ENCODE measurements at regions not wholly inside any gene's neighbourhood (a gene's known extent, or its start where the extent isn't known, plus 50 kb on each side); places are given as distances from the start of the nearest gene placed in this dataset.

- DNase-seq (ENCODE audit: extremely low spot score, unreplicated experiment), result no peak
Measured at GRCh38 chr9:74006935-74007334, 490.2 kb upstream of the RORB start.

GRCh38 chr9:74007833-74008232 is 489.3 kb upstream of the RORB start:
- Mint-ChIP-seq H3K27ac (ENCODE audit: unreplicated experiment) (no peak overlapping the region), H3K4me3 (ENCODE audit: unreplicated experiment) (no peak overlapping the region), H3K36me3 (ENCODE audit: unreplicated experiment) (no peaks in the 10 kb centered on the region)

More at GRCh38 chr9:74006935-74007334, 490.2 kb upstream of the RORB start:
- no peak overlapping the region for H3K4me3 Mint-ChIP-seq (ENCODE audit: unreplicated experiment)
- H3K27ac Mint-ChIP-seq (ENCODE audit: unreplicated experiment), result no peak overlapping the region
- no peaks in the 10 kb centered on the region for H3K36me3 Mint-ChIP-seq (ENCODE audit: unreplicated experiment)
- no peaks in the 10 kb centered on the region for H3K27me3 Mint-ChIP-seq (ENCODE audit: unreplicated experiment)
- no peak for TF ChIP-seq CTCF (IDR thresholded peaks at IDR 0.05)
- H3K4me1 Mint-ChIP-seq (ENCODE audit: unreplicated experiment), result no peaks in the 10 kb centered on the region
- no peaks in the 10 kb centered on the region for H3K9me3 Mint-ChIP-seq (ENCODE audit: unreplicated experiment)

GRCh38 chr9:74016004-74016403 is 481.1 kb upstream of the RORB start:
- Mint-ChIP-seq H3K27ac (ENCODE audit: unreplicated experiment) (no peak overlapping the region), H3K36me3 (ENCODE audit: unreplicated experiment) (no peaks in the 10 kb centered on the region), H3K9me3 (ENCODE audit: unreplicated experiment) (peaks cover 9% of the 10 kb centered on the region), H3K4me1 (ENCODE audit: unreplicated experiment) (no peaks in the 10 kb centered on the region), H3K27me3 (ENCODE audit: unreplicated experiment) (no peaks in the 10 kb centered on the region), H3K4me3 (ENCODE audit: unreplicated experiment) (no peak overlapping the region)
- DNase-seq (ENCODE audit: extremely low spot score, unreplicated experiment), result no peak
- no peak for TF ChIP-seq CTCF (IDR thresholded peaks at IDR 0.05)

More at GRCh38 chr9:74007833-74008232, 489.3 kb upstream of the RORB start:
- Mint-ChIP-seq H3K4me1 (ENCODE audit: unreplicated experiment) (no peaks in the 10 kb centered on the region), H3K9me3 (ENCODE audit: unreplicated experiment) (no peaks in the 10 kb centered on the region), H3K27me3 (ENCODE audit: unreplicated experiment) (no peaks in the 10 kb centered on the region)
- TF ChIP-seq CTCF (IDR thresholded peaks at IDR 0.05), result no peak
- DNase-seq (ENCODE audit: extremely low spot score, unreplicated experiment), result no peak

- no peaks in the 10 kb centered on the region for H3K4me1 Mint-ChIP-seq (ENCODE audit: unreplicated experiment)
- TF ChIP-seq CTCF (IDR thresholded peaks at IDR 0.05), result no peak
- H3K9me3 Mint-ChIP-seq (ENCODE audit: unreplicated experiment), result peaks cover 2% of the 10 kb centered on the region
- no peaks in the 10 kb centered on the region for H3K27me3 Mint-ChIP-seq (ENCODE audit: unreplicated experiment)
- no peak overlapping the region for H3K4me3 Mint-ChIP-seq (ENCODE audit: unreplicated experiment)
- no peak overlapping the region for H3K27ac Mint-ChIP-seq (ENCODE audit: unreplicated experiment)
- H3K36me3 Mint-ChIP-seq (ENCODE audit: unreplicated experiment), result no peaks in the 10 kb centered on the region
- no peak for DNase-seq (ENCODE audit: extremely low spot score, unreplicated experiment)
Measured at GRCh38 chr9:74025402-74025925, 471.7 kb upstream of the RORB start.

GRCh38 chr9:74032421-74032820 is 464.7 kb upstream of the RORB start:
- no peak for DNase-seq (ENCODE audit: extremely low spot score, unreplicated experiment)
- H3K27me3 Mint-ChIP-seq (ENCODE audit: unreplicated experiment), result no peaks in the 10 kb centered on the region
- no peaks in the 10 kb centered on the region for H3K4me1 Mint-ChIP-seq (ENCODE audit: unreplicated experiment)
- H3K9me3 Mint-ChIP-seq (ENCODE audit: unreplicated experiment), result no peaks in the 10 kb centered on the region
- no peaks in the 10 kb centered on the region for H3K36me3 Mint-ChIP-seq (ENCODE audit: unreplicated experiment)
- H3K27ac Mint-ChIP-seq (ENCODE audit: unreplicated experiment), result no peak overlapping the region
- H3K4me3 Mint-ChIP-seq (ENCODE audit: unreplicated experiment), result no peak overlapping the region
- TF ChIP-seq CTCF (IDR thresholded peaks at IDR 0.05), result no peak
